Heart left ventricle (tissue), 16 donors: ENCODE measurements at regions not wholly inside any gene's neighbourhood (a gene's known extent, or its start where the extent isn't known, plus 50 kb on each side); places are given as distances from the start of the nearest gene placed in this dataset.

Experiments used
- ATAC-seq, 4 donors: fragments of 200-7000 bp; cut with Tn5 transposase; one replicate each; pipeline ENCODE4 v1.9.1; 2020 to 2022; ENCODE audit warnings: moderate library complexity in 4 of 4, mild to moderate bottlenecking in 3 of 4, moderate number of reproducible peaks in 1 of 4
- DNase-seq, 5 donors: peaks; one replicate each; pipeline ENCODE4 v3.0.0-alpha.2; 2020
- H3K27ac ChIP-seq, 12 donors: fragments of 200-600 bp; sonication (generic) in 4 of 12; one replicate each; pipeline versions ENCODE4 v1.5.0 to v1.8.0; 2016 to 2022; ENCODE audit warnings: mild to moderate bottlenecking in 2 of 12
- H3K27me3 ChIP-seq, 9 donors: fragments of 200-600 bp; sonication (generic) in 2 of 9; one replicate each; pipeline versions ENCODE4 v1.5.1 to v1.8.0; 2016 to 2022; ENCODE audit warnings: mild to moderate bottlenecking in 3 of 9
- H3K36me3 ChIP-seq, 9 donors: fragments of 200-600 bp; sonication (generic) in 2 of 9; one replicate each; pipeline versions ENCODE4 v1.5.0 to v1.8.0; 2018 to 2022; ENCODE audit warnings: mild to moderate bottlenecking in 2 of 9
- H3K4me1 ChIP-seq, 12 donors: fragments of 200-600 bp; sonication (generic) in 4 of 12; one replicate each; pipeline versions ENCODE4 v1.5.0 to v1.8.0; 2016 to 2022; ENCODE audit warnings: mild to moderate bottlenecking in 3 of 12
- H3K4me3 ChIP-seq, 12 donors: fragments of 200-600 bp; sonication (generic) in 4 of 12; one replicate each; pipeline versions ENCODE4 v1.5.0 to v1.8.0; 2017 to 2022; ENCODE audit warnings: mild to moderate bottlenecking in 9 of 12, moderate library complexity in 4 of 12
- H3K9me3 ChIP-seq, 12 donors: fragments of 200-600 bp; sonication (generic) in 4 of 12; one replicate each; pipeline versions ENCODE4 v1.5.0 to v1.8.0; 2016 to 2022; ENCODE audit warnings: mild to moderate bottlenecking in 1 of 12
- CTCF ChIP-seq, 12 donors: fragments of 200-600 bp; sonication (generic) in 4 of 12; IDR thresholded peaks; one replicate each; pipeline versions ENCODE4 v1.5.0 to v1.8.0; 2018 to 2022; ENCODE audit warnings: antibody characterized with exemption in 12 of 12, mild to moderate bottlenecking in 5 of 12
- POLR2A ChIP-seq, 2 donors: fragments of 450-650 bp; IDR thresholded peaks; one replicate each; pipeline ENCODE4 v1.6.1; 2017; ENCODE audit warnings: antibody characterized with exemption in 2 of 2, mild to moderate bottlenecking in 2 of 2, moderate library complexity in 2 of 2
- WGBS, 4 donors: extraction: QIAGEN DNeasy Blood & Tissue Kit in 2 of 4; methylation state at CpG; one replicate each; pipeline versions ENCODE4 v1.1.5 to v1.1.7; 2013 to 2018; 5-methylcytosine and 5-hydroxymethylcytosine counted together
- intact Hi-C, 10 donors: fragments of 100-400 bp; cut with DNase I; formaldehyde crosslinking; loops; one replicate each; pipeline versions ENCODE4 v1.11.1 to v1.14.2; 2022
- donor health status: ischemic (EF 13 %, LVEDD 7.1; RV severe dilation, severe dysfunction).
- donor health status: healthy with polysubstance abuse.
- donor health status: DM: no; HTN: yes; CAD: no.
- donor health status: DM: no; HTN: no; CAD: no.
- donor health status: ischemic (EF 25% LVEDD 6.9; RV normal size, moderate dysfunction).
- donor health status: ischemic (EF 25% LVEDD 5.7; RV mildly dilated, moderate dysfunction).
- donor health status: healthy.
- donor health status: DM: yes; HTN: yes; CAD: no.
- donor health status: ischemic (EF 35%, LVEDD 5.7; RV mildly dilated, moderate dysfunction).
- donor health status: nonischemic (EF 11% LVEDD 7.7; RV severe dilation, severe dysfunction).
- donor health status: DM: yes; HTN: yes; CAD: no.
- donor health status: PGD.
- donor health status: ischemic (EF 29% LVEDD 5.4; RV normal size, mild dysfunction).
- donor health status: nonischemic (EF 23%, LVEDD 6.1; RV moderate dilation, normal function).

DNA sequence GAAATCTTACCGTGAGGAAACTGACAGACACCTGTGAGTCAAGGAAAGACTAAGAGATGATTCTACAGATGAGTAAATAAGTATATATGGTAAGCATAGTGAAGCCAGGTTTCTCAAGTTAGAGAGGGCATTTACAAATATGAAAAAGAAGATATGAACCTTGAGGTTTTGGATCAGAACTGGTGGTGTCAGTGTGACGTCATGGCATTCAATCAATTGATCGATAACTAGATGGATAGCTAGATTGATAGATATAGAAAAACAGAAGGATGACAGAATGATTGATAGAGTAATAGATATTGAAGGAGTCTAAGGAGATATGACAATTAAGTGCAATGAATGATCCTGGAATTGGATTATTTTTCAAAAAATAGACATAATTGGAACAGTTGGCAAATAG is 350.2 kb upstream of the MC4R start:
- H3K4me1 ChIP-seq = no peaks in the 10 kb centered on the region
- no peak overlapping the region for H3K27ac ChIP-seq
- H3K9me3 ChIP-seq = peaks cover 0 to 5% (median 0%) of the 10 kb centered on the region in 12 donors
- TF ChIP-seq CTCF (IDR thresholded peaks at IDR 0.05) = no peak
- no peak for TF ChIP-seq POLR2A (IDR thresholded peaks at IDR 0.05)
- DNase-seq = no peak
- ATAC-seq = no peak
- no peak overlapping the region for H3K4me3 ChIP-seq
- 82 to 87% (median 85%) methylated on average over 3 of the region's 3 CpGs for WGBS, 4 donors
- no peaks in the 10 kb centered on the region for H3K36me3 ChIP-seq
- no peaks in the 10 kb centered on the region for H3K27me3 ChIP-seq
- intact Hi-C loops = no loop called here

- intact Hi-C loops = no loop called here
- Histone ChIP-seq H3K27me3 (no peaks in the 10 kb centered on the region), H3K9me3 (no peaks in the 10 kb centered on the region), H3K36me3 (no peaks in the 10 kb centered on the region), H3K27ac (no peak overlapping the region), H3K4me3 (no peak overlapping the region), H3K4me1 (no peaks in the 10 kb centered on the region)
- no peak for DNase-seq
- ATAC-seq = no peak
- 88 to 95% (median 94%) methylated on average over 1 of the region's 1 CpG for WGBS, 4 donors
- TF ChIP-seq CTCF (IDR thresholded peaks at IDR 0.05) (no peak), POLR2A (IDR thresholded peaks at IDR 0.05) (no peak)
Observed at GRCh38 chr18:60732143-60732542, 359.6 kb upstream of the MC4R start.

GRCh38 chr18:60739212-60739611 is 366.6 kb upstream of the MC4R start:
- 68 to 85% (median 81%) methylated on average over 5 to 7 of the region's 7 CpGs for WGBS, 4 donors
- DNase-seq = no peak

GRCh38 chr18:60740313-60740712 is 367.7 kb upstream of the MC4R start:
- no peaks in the 10 kb centered on the region for H3K27me3 ChIP-seq
- intact Hi-C loops = no loop called here
- DNase-seq (no peak), ATAC-seq (no peak)
- H3K4me1 ChIP-seq = no peaks in the 10 kb centered on the region
- WGBS, 4 donors = 71 to 88% (median 83%) methylated on average over 8 of the region's 8 CpGs
- no peak overlapping the region for H3K27ac ChIP-seq
- H3K4me3 ChIP-seq = no peak overlapping the region
- TF ChIP-seq POLR2A (IDR thresholded peaks at IDR 0.05) (no peak), CTCF (IDR thresholded peaks at IDR 0.05) (no peak)
- no peaks in the 10 kb centered on the region for H3K9me3 ChIP-seq
- no peaks in the 10 kb centered on the region for H3K36me3 ChIP-seq

More at GRCh38 chr18:60739212-60739611, 366.6 kb upstream of the MC4R start:
- no peak overlapping the region for H3K27ac ChIP-seq
- ATAC-seq = no peak
- H3K27me3 ChIP-seq = no peaks in the 10 kb centered on the region
- intact Hi-C loops = no loop called here
- H3K4me3 ChIP-seq = no peak overlapping the region
- no peak for TF ChIP-seq CTCF (IDR thresholded peaks at IDR 0.05)
- TF ChIP-seq POLR2A (IDR thresholded peaks at IDR 0.05) = no peak
- no peaks in the 10 kb centered on the region for H3K4me1 ChIP-seq
- H3K36me3 ChIP-seq = no peaks in the 10 kb centered on the region
- no peaks in the 10 kb centered on the region for H3K9me3 ChIP-seq
